PC-3 (cell line): ENCODE measurements at regions not wholly inside any gene's neighbourhood (a gene's known extent, or its start where the extent isn't known, plus 50 kb on each side); places are given as distances from the start of the nearest gene placed in this dataset.

Source experiments
- ATAC-seq: fragments of 200-7000 bp; cut with Tn5 transposase; 2 replicates; pipeline ENCODE4 v1.9.1; 2020; ENCODE audit warnings: mild to moderate bottlenecking, moderate library complexity
- BruUV-seq: library from RNA; stranded (reverse); fragments of 400-500 nt; replicated peaks from 2 replicates; lab custom pipeline; 2021; lab: Mats Ljungman, UMichigan
- CTCF ChIA-PET: fragments of 300-600 bp; sonication (Branson Sonifier 250); formaldehyde crosslinking; loops from one replicate; lab custom pipeline; 2022; ENCODE audit warnings: antibody characterized with exemption; lab: Charles Lee
- POLR2A ChIA-PET: fragments of 300-600 bp; sonication (Branson Sonifier 250); formaldehyde crosslinking; loops from one replicate; lab custom pipeline; 2022; ENCODE audit warnings: antibody characterized with exemption; ENCODE audit not compliant: unreplicated experiment; lab: Charles Lee
- DNase-seq: peaks from one replicate; pipeline ENCODE4 v3.0.0-alpha.2; 2015
- H2AFZ ChIP-seq: fragments of 300-600 bp; sonication (generic); 2 replicates; pipeline ENCODE4 v1.6.0; 2016; ENCODE audit warnings: antibody characterized with exemption, low read length
- H3F3A ChIP-seq: fragments of 300-600 bp; sonication (generic); one replicate; pipeline ENCODE4 v1.6.0; 2017; ENCODE audit warnings: antibody characterized with exemption, low read length, control low read depth, mild to moderate bottlenecking; ENCODE audit not compliant: unreplicated experiment
- H3K27ac ChIP-seq: fragments of 300-600 bp; sonication (generic); 2 replicates; pipeline ENCODE4 v1.5.1; 2016; ENCODE audit warnings: mild to moderate bottlenecking, low read length
- H3K27me3 ChIP-seq: fragments of 300-600 bp; sonication (generic); 2 replicates; pipeline ENCODE4 v1.6.1; 2016; ENCODE audit warnings: low read length, mixed read lengths
- H3K36me3 ChIP-seq: fragments of 300-600 bp; sonication (generic); 2 replicates; pipeline ENCODE4 v1.6.1; 2016; ENCODE audit warnings: low read depth, mixed run types, low read length, mixed read lengths
- H3K4me1 ChIP-seq: fragments of 300-600 bp; sonication (generic); 2 replicates; pipeline ENCODE4 v1.5.1; 2016; ENCODE audit warnings: low read length; ENCODE audit not compliant: insufficient read depth
- H3K4me2 ChIP-seq: fragments of 300-600 bp; sonication (generic); 2 replicates; pipeline ENCODE4 v1.6.0; 2016; ENCODE audit warnings: low read length
- H3K4me3 ChIP-seq: fragments of 300-600 bp; sonication (generic); 2 replicates; pipeline ENCODE4 v1.5.1; 2016; ENCODE audit warnings: mild to moderate bottlenecking, low read length, mixed read lengths
- H3K79me2 ChIP-seq: fragments of 300-600 bp; sonication (generic); 2 replicates; pipeline ENCODE4 v1.6.1; 2017; ENCODE audit warnings: low read length, mixed read lengths
- H3K9ac ChIP-seq: fragments of 300-600 bp; sonication (generic); 2 replicates; pipeline ENCODE4 v1.6.0; 2016; ENCODE audit warnings: mild to moderate bottlenecking, low read length
- H3K9me2 ChIP-seq: fragments of 300-600 bp; sonication (generic); replicated peaks from 2 replicates; pipeline ENCODE4 v1.6.1; 2016; ENCODE audit warnings: mixed run types, low read length, mixed read lengths
- H3K9me3 ChIP-seq: fragments of 300-600 bp; sonication (generic); 2 replicates; pipeline ENCODE4 v1.6.1; 2016; ENCODE audit warnings: low read length, mixed read lengths
- H4K20me1 ChIP-seq: fragments of 300-600 bp; sonication (generic); 2 replicates; pipeline ENCODE4 v1.6.1; 2016; ENCODE audit warnings: low read length, mixed read lengths
- CTCF ChIP-seq: fragments of 300-600 bp; sonication (generic); conservative IDR thresholded peaks from 2 replicates; pipeline ENCODE4 v1.5.1; 2017; ENCODE audit warnings: antibody characterized with exemption, low read depth, mild to moderate bottlenecking, low read length
- EZH2 ChIP-seq: fragments of 300-600 bp; sonication (generic); IDR thresholded peaks from one replicate; pipeline ENCODE4 v1.6.1; 2017; ENCODE audit warnings: antibody characterized with exemption, mild to moderate bottlenecking, low read length; ENCODE audit not compliant: unreplicated experiment
- EZH2phosphoT487 ChIP-seq: fragments of 300-600 bp; sonication (generic); IDR thresholded peaks from 2 replicates; pipeline ENCODE4 v1.6.1; 2018; ENCODE audit warnings: mild to moderate bottlenecking, antibody characterized with exemption, low read length, borderline replicate concordance
- intact Hi-C: fragments of 100-400 bp; cut with micrococcal nuclease; formaldehyde crosslinking; loops from 2 replicates; pipeline ENCODE4 v1.9.0; 2023

GRCh38 chr14:97100306-97100705 is 303.1 kb downstream of the VRK1 start:
- no peak for TF ChIP-seq EZH2
- TF ChIP-seq CTCF = no peak
- no peak for TF ChIP-seq EZH2phosphoT487
- H3K9ac ChIP-seq = no peak overlapping the region
- peaks cover 6% of the 10 kb centered on the region for H3K4me1 ChIP-seq
- H3K4me3 ChIP-seq = no peak overlapping the region
- H3K4me2 ChIP-seq = no peak overlapping the region
- intact Hi-C loops = loop anchor here (10.0 kb wide), 1 partner anchor 246 kb away; no protein-coding TSS in a partner anchor
- H3K27ac ChIP-seq = no peak overlapping the region
- no peaks in the 10 kb centered on the region for H3K9me2 ChIP-seq
- H3K36me3 ChIP-seq = no peaks in the 10 kb centered on the region
- H3K9me3 ChIP-seq = no peaks in the 10 kb centered on the region
- no peaks in the 10 kb centered on the region for H3F3A ChIP-seq
- no peaks in the 10 kb centered on the region for H4K20me1 ChIP-seq
- BruUV-seq = no TSS peak
- DNase-seq = no peak
- ChIA-PET POLR2A (no interaction called here), CTCF (no interaction called here)
- no peak overlapping the region for H2AFZ ChIP-seq
- ATAC-seq = no peak
- H3K27me3 ChIP-seq = no peaks in the 10 kb centered on the region
- H3K79me2 ChIP-seq = no peaks in the 10 kb centered on the region

- Histone ChIP-seq H3K27ac (no peak overlapping the region), H3F3A (no peaks in the 10 kb centered on the region), H2AFZ (no peak overlapping the region), H3K9ac (no peak overlapping the region), H3K4me3 (no peak overlapping the region), H3K9me3 (no peaks in the 10 kb centered on the region), H3K4me1 (peaks cover 19% of the 10 kb centered on the region), H3K9me2 (no peaks in the 10 kb centered on the region), H3K4me2 (no peak overlapping the region), H3K27me3 (no peaks in the 10 kb centered on the region), H4K20me1 (no peaks in the 10 kb centered on the region), H3K36me3 (no peaks in the 10 kb centered on the region), H3K79me2 (no peaks in the 10 kb centered on the region)
- ChIA-PET POLR2A (no interaction called here), CTCF (no interaction called here)
- DNase-seq (no peak), ATAC-seq (no peak)
- TF ChIP-seq CTCF (no peak), EZH2phosphoT487 (no peak), EZH2 (no peak)
- intact Hi-C loops = loop anchor here (10.0 kb wide), 1 partner anchor 247 kb away; no protein-coding TSS in a partner anchor
- BruUV-seq = no TSS peak
Measured at GRCh38 chr14:97101561-97101960, 304.4 kb downstream of the VRK1 start.

- ChIA-PET CTCF (no interaction called here), POLR2A (no interaction called here)
- Histone ChIP-seq H3K9me3 (no peaks in the 10 kb centered on the region), H3K79me2 (no peaks in the 10 kb centered on the region), H3K9ac (no peak overlapping the region), H3K4me3 (no peak overlapping the region), H3K27me3 (no peaks in the 10 kb centered on the region), H4K20me1 (no peaks in the 10 kb centered on the region), H3K4me1 (peaks cover 35% of the 10 kb centered on the region), H3K27ac (no peak overlapping the region), H3F3A (peaks cover 7% of the 10 kb centered on the region), H3K9me2 (no peaks in the 10 kb centered on the region), H2AFZ (no peak overlapping the region), H3K4me2 (no peak overlapping the region), H3K36me3 (no peaks in the 10 kb centered on the region)
- TF ChIP-seq CTCF (no peak), EZH2phosphoT487 (no peak), EZH2 (no peak)
- ATAC-seq = no peak
- no peak for DNase-seq
- BruUV-seq = no TSS peak
- intact Hi-C loops = loop anchor here (10.0 kb wide), 1 partner anchor 249 kb away; no protein-coding TSS in a partner anchor
Measured at GRCh38 chr14:97104029-97104428, 306.8 kb downstream of the VRK1 start.
